ENCODE measurements at regions not wholly inside any gene's neighbourhood (a gene's known extent, or its start where the extent isn't known, plus 50 kb on each side); places are given as distances from the start of the nearest gene placed in this dataset.

DNA sequence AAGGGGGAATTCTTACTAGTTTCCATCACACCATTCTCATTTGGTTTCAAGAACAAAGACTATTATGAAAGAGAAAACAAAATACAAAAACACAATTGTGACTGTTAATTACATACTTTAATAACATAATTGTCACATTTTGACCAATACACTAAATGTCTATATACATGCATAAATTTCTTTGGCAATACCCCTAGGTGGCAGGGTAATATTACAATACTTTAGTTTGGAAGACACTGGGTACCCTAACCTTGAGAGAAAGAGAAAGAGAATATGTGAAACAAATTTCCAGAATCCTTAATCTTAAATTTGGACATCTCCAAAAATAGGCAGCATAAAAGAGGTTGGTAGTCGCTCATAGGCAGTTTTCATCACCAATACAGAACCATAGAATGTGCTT, 619.6 kb upstream of the ADAMTS16 start:
- no peak overlapping the region for H3K4me3 Mint-ChIP-seq
- Histone ChIP-seq H3K79me2 (ENCODE audit: control insufficient read depth, insufficient read depth, low read length) (no peaks in the 10 kb centered on the region), H3K9ac (ENCODE audit: low read length) (no peak overlapping the region), H4K20me1 (ENCODE audit: control insufficient read depth, insufficient read depth, low read length, poor library complexity, severe bottlenecking) (no peaks in the 10 kb centered on the region), H3K4me2 (replicated peaks; ENCODE audit: low read depth, low read length, poor library complexity, severe bottlenecking) (no peak overlapping the region), H3K4me3 (ENCODE audit: control extremely low read depth in 1 of 5, extremely low read depth in 1 of 5, insufficient read depth in 1 of 5, low read depth in 2 of 5, low read length in 4 of 5) (no peak overlapping the region), H3K36me3 (replicated peaks in 1 of 2; ENCODE audit: control extremely low read depth in 1 of 2, control insufficient read depth in 1 of 2, extremely low read depth in 1 of 2, insufficient read depth in 2 of 2, low read length in 1 of 2) (no peaks in the 10 kb centered on the region), H3K4me1 (ENCODE audit: control insufficient read depth in 2 of 2, insufficient read depth in 2 of 2, low read length in 2 of 2) (no peaks in the 10 kb centered on the region), H3K9me3 (ENCODE audit: control extremely low read depth in 1 of 3, control insufficient read depth in 2 of 3, insufficient read depth in 1 of 3, low read length in 2 of 3) (peaks cover 0 to 10% (median 0%) of the 10 kb centered on the region in 3 donors), H3K27ac (ENCODE audit: low read length in 2 of 2) (no peak overlapping the region), H2AFZ (ENCODE audit: insufficient read depth, low read depth, low read length, poor library complexity, severe bottlenecking) (no peak overlapping the region), H3K27me3 (replicated peaks in 1 of 4; ENCODE audit: control extremely low read depth in 1 of 4, control insufficient read depth in 3 of 4, insufficient read depth in 4 of 4, low read length in 3 of 4) (no peaks in the 10 kb centered on the region)
- no peaks in the 10 kb centered on the region for H3K4me1 Mint-ChIP-seq
- no CpG with 5 or more reads among the region's 1 CpG for WGBS (ENCODE audit: insufficient coverage)
- no peaks in the 10 kb centered on the region for H3K27me3 Mint-ChIP-seq
- no peak overlapping the region for H3K27ac Mint-ChIP-seq
- intact Hi-C loops (cut with micrococcal nuclease), result no loop called here
- POLR2A ChIA-PET, result no interaction called here
- CTCF ChIA-PET, result no interaction called here
- peaks cover 7% of the 10 kb centered on the region for H3K9me3 Mint-ChIP-seq (ENCODE audit: insufficient read depth)
- ATAC-seq (ENCODE audit: low read depth), result no peak
- TF ChIP-seq EZH2 (IDR thresholded peaks at IDR 0.05; ENCODE audit: borderline replicate concordance, insufficient read depth, low read depth, low read length, poor library complexity, severe bottlenecking), result no peak
- TF ChIP-seq CTCF (IDR thresholded peaks at IDR 0.05), result no peak
- DNase-seq, result no peak

DNA sequence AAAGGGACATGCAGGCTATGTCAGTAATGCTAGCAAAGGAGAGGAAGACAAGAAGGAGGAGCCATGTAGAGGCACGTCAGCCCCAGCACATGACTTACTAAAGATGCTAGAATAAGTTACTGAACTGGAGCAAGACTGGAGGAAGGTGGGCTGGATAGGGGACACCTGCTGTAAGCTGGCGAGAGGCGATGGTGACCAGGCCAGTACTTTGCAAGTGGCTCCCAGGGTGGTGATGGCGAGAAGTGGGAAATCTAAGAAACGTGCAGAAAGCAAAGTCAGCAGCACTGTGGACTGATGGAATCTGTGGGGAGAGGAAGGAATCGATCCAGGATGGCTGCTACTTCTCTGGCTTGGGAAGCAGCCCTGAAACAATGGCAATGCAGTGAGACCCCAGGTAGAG, 617.1 kb upstream of the ADAMTS16 start:
- WGBS (ENCODE audit: insufficient coverage), result 89% methylated on average over 5 of the region's 6 CpGs
- no peak overlapping the region for H3K4me3 Mint-ChIP-seq

More for the DNA sequence above, 617.1 kb upstream of the ADAMTS16 start:
- ATAC-seq (ENCODE audit: low read depth), result no peak
- H3K27ac ChIP-seq (ENCODE audit: low read length in 2 of 2), result no peak overlapping the region
- H3K27me3 ChIP-seq (replicated peaks in 1 of 4; ENCODE audit: control extremely low read depth in 1 of 4, control insufficient read depth in 3 of 4, insufficient read depth in 4 of 4, low read length in 3 of 4), result no peaks in the 10 kb centered on the region
- ChIA-PET POLR2A (no interaction called here), CTCF (no interaction called here)
- H3K4me1 ChIP-seq (ENCODE audit: control insufficient read depth in 2 of 2, insufficient read depth in 2 of 2, low read length in 2 of 2), result no peaks in the 10 kb centered on the region
- no peak overlapping the region for H3K4me2 ChIP-seq (replicated peaks; ENCODE audit: low read depth, low read length, poor library complexity, severe bottlenecking)
- no peak for DNase-seq
- no peaks in the 10 kb centered on the region for H4K20me1 ChIP-seq (ENCODE audit: control insufficient read depth, insufficient read depth, low read length, poor library complexity, severe bottlenecking)
- H3K9ac ChIP-seq (ENCODE audit: low read length), result no peak overlapping the region
- no peak for TF ChIP-seq EZH2 (IDR thresholded peaks at IDR 0.05; ENCODE audit: borderline replicate concordance, insufficient read depth, low read depth, low read length, poor library complexity, severe bottlenecking)
- no peak for TF ChIP-seq CTCF (IDR thresholded peaks at IDR 0.05)
- no peaks in the 10 kb centered on the region for H3K36me3 ChIP-seq (replicated peaks in 1 of 2; ENCODE audit: control extremely low read depth in 1 of 2, control insufficient read depth in 1 of 2, extremely low read depth in 1 of 2, insufficient read depth in 2 of 2, low read length in 1 of 2)
- no peaks in the 10 kb centered on the region for H3K79me2 ChIP-seq (ENCODE audit: control insufficient read depth, insufficient read depth, low read length)
- intact Hi-C loops (cut with micrococcal nuclease), result no loop called here
- H2AFZ ChIP-seq (ENCODE audit: insufficient read depth, low read depth, low read length, poor library complexity, severe bottlenecking), result no peak overlapping the region
- Mint-ChIP-seq H3K27me3 (no peaks in the 10 kb centered on the region), H3K27ac (no peak overlapping the region), H3K9me3 (ENCODE audit: insufficient read depth) (peaks cover 7% of the 10 kb centered on the region), H3K4me1 (no peaks in the 10 kb centered on the region)
- peaks cover 0 to 10% (median 0%) of the 10 kb centered on the region in 3 donors for H3K9me3 ChIP-seq (ENCODE audit: control extremely low read depth in 1 of 3, control insufficient read depth in 2 of 3, insufficient read depth in 1 of 3, low read length in 2 of 3)
- H3K4me3 ChIP-seq (ENCODE audit: control extremely low read depth in 1 of 5, extremely low read depth in 1 of 5, insufficient read depth in 1 of 5, low read depth in 2 of 5, low read length in 4 of 5), result no peak overlapping the region
